GM19395 (cell line): ENCODE measurements at regions not wholly inside any gene's neighbourhood (a gene's known extent, or its start where the extent isn't known, plus 50 kb on each side); places are given as distances from the start of the nearest gene placed in this dataset.
"Not testable (repeated sequence)": the region's sequence is repeated elsewhere in the genome, so short reads cannot be mapped to it uniquely, and the experiment has no call there.

Experiments
- ATAC-seq: cut with Tn5 transposase; IDR thresholded peaks from one replicate; pipeline ENCODE4 v1.9.1; 2021; ENCODE audit warnings: mild to moderate bottlenecking, moderate library complexity; ENCODE audit not compliant: unreplicated experiment

- no peak for ATAC-seq
Measured at GRCh38 chr7:46774515-46774914, 807.4 kb downstream of the TNS3 start.

GRCh38 chr7:46772776-46773175 is 809.1 kb downstream of the TNS3 start:
- ATAC-seq: no peak

- ATAC-seq: no peak
Measured at GRCh38 chr7:46767071-46767470, 814.8 kb downstream of the TNS3 start.

GRCh38 chr7:46764100-46764936 is 817.6 kb downstream of the TNS3 start:
- ATAC-seq: no peak

GRCh38 chr7:46763344-46763743 is 818.6 kb downstream of the TNS3 start:
- ATAC-seq: no peak

GRCh38 chr7:46759711-46760480 is 822.0 kb downstream of the TNS3 start:
- ATAC-seq: no peak

GRCh38 chr7:46756996-46757395 is 824.9 kb downstream of the TNS3 start:
- no peak for ATAC-seq

GRCh38 chr7:46756256-46756655 is 825.7 kb downstream of the TNS3 start:
- no peak for ATAC-seq

GRCh38 chr7:46755120-46756034 is 826.5 kb downstream of the TNS3 start:
- no peak for ATAC-seq

GRCh38 chr7:46754140-46754720 is 827.7 kb downstream of the TNS3 start:
- no peak for ATAC-seq

GRCh38 chr7:46753662-46754061 is 828.2 kb downstream of the TNS3 start:
- ATAC-seq: no peak

- ATAC-seq: no peak
Measured at GRCh38 chr7:46752881-46753366, 829.0 kb downstream of the TNS3 start.

GRCh38 chr7:46751927-46752723 is 829.8 kb downstream of the TNS3 start:
- ATAC-seq: not testable (repeated sequence)

- ATAC-seq: no peak
Measured at GRCh38 chr7:46751471-46751870, 830.4 kb upstream of the IGFBP3 start.

GRCh38 chr7:46750321-46750865 is 829.3 kb upstream of the IGFBP3 start:
- no peak for ATAC-seq

- no peak for ATAC-seq
Measured at GRCh38 chr7:46747869-46748576, 827.0 kb upstream of the IGFBP3 start.

GRCh38 chr7:46746695-46747687 is 825.9 kb upstream of the IGFBP3 start:
- ATAC-seq: no peak

GRCh38 chr7:46745707-46746090 is 824.6 kb upstream of the IGFBP3 start:
- no peak for ATAC-seq
